ENCODE measurements at regions not wholly inside any gene's neighbourhood (a gene's known extent, or its start where the extent isn't known, plus 50 kb on each side); places are given as distances from the start of the nearest gene placed in this dataset.

DNA sequence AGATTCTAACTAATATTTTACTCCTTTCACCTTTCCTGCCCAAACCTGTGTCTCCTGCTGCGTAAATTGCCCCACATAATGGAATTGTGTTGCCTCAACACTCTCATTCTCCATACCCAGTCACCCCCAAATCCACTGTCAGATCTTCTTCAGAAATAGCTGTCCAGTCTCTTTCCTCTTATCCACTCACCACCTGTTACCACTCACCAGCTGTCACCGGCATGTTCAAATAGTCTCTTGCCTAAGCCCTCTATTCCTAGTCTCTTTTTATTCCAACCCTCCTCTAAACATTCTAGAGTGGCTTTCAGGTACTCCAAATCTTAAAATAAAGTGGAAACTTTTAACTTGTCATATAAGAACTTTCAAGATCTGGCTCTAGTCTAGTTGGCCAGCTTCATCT lies 262.0 kb upstream of the FBXL7 start:
- Histone ChIP-seq H3K4me3 (ENCODE audit: control extremely low read depth in 1 of 5, extremely low read depth in 1 of 5, insufficient read depth in 1 of 5, low read depth in 2 of 5, low read length in 4 of 5) (no peak overlapping the region), H3K27ac (ENCODE audit: low read length in 2 of 2) (no peak overlapping the region), H3K79me2 (ENCODE audit: control insufficient read depth, insufficient read depth, low read length) (no peaks in the 10 kb centered on the region), H3K36me3 (replicated peaks in 1 of 2; ENCODE audit: control extremely low read depth in 1 of 2, control insufficient read depth in 1 of 2, extremely low read depth in 1 of 2, insufficient read depth in 2 of 2, low read length in 1 of 2) (no peaks in the 10 kb centered on the region), H3K9me3 (ENCODE audit: control extremely low read depth in 1 of 3, control insufficient read depth in 2 of 3, insufficient read depth in 1 of 3, low read length in 2 of 3) (peaks cover 0 to 8% (median 0%) of the 10 kb centered on the region in 3 donors), H3K27me3 (replicated peaks in 1 of 4; ENCODE audit: control extremely low read depth in 1 of 4, control insufficient read depth in 3 of 4, insufficient read depth in 4 of 4, low read length in 3 of 4) (no peaks in the 10 kb centered on the region), H3K4me2 (replicated peaks; ENCODE audit: low read depth, low read length, poor library complexity, severe bottlenecking) (no peak overlapping the region), H4K20me1 (ENCODE audit: control insufficient read depth, insufficient read depth, low read length, poor library complexity, severe bottlenecking) (no peaks in the 10 kb centered on the region), H3K4me1 (ENCODE audit: control insufficient read depth in 2 of 2, insufficient read depth in 2 of 2, low read length in 2 of 2) (no peaks in the 10 kb centered on the region), H2AFZ (ENCODE audit: insufficient read depth, low read depth, low read length, poor library complexity, severe bottlenecking) (no peak overlapping the region), H3K9ac (ENCODE audit: low read length) (no peak overlapping the region)
- H3K9me3 Mint-ChIP-seq (ENCODE audit: insufficient read depth): peaks cover 2% of the 10 kb centered on the region
- no peaks in the 10 kb centered on the region for H3K4me1 Mint-ChIP-seq
- TF ChIP-seq, protein P1, sequence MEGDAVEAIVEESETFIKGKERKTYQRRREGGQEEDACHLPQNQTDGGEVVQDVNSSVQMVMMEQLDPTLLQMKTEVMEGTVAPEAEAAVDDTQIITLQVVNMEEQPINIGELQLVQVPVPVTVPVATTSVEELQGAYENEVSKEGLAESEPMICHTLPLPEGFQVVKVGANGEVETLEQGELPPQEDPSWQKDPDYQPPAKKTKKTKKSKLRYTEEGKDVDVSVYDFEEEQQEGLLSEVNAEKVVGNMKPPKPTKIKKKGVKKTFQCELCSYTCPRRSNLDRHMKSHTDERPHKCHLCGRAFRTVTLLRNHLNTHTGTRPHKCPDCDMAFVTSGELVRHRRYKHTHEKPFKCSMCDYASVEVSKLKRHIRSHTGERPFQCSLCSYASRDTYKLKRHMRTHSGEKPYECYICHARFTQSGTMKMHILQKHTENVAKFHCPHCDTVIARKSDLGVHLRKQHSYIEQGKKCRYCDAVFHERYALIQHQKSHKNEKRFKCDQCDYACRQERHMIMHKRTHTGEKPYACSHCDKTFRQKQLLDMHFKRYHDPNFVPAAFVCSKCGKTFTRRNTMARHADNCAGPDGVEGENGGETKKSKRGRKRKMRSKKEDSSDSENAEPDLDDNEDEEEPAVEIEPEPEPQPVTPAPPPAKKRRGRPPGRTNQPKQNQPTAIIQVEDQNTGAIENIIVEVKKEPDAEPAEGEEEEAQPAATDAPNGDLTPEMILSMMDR (IDR thresholded peaks at IDR 0.05): no peak
- no peak for TF ChIP-seq EZH2 (IDR thresholded peaks at IDR 0.05; ENCODE audit: borderline replicate concordance, insufficient read depth, low read depth, low read length, poor library complexity, severe bottlenecking)
- intact Hi-C loops (cut with micrococcal nuclease): no loop called here
- H3K4me3 Mint-ChIP-seq: no peak overlapping the region
- 92% methylated on average over 2 of the region's 2 CpGs for WGBS (ENCODE audit: insufficient coverage)
- no peaks in the 10 kb centered on the region for H3K27me3 Mint-ChIP-seq
- no peak for DNase-seq
- ChIA-PET POLR2A (no interaction called here), CTCF (no interaction called here)
- H3K27ac Mint-ChIP-seq: no peak overlapping the region
- no peak for ATAC-seq (ENCODE audit: low read depth)

DNA sequence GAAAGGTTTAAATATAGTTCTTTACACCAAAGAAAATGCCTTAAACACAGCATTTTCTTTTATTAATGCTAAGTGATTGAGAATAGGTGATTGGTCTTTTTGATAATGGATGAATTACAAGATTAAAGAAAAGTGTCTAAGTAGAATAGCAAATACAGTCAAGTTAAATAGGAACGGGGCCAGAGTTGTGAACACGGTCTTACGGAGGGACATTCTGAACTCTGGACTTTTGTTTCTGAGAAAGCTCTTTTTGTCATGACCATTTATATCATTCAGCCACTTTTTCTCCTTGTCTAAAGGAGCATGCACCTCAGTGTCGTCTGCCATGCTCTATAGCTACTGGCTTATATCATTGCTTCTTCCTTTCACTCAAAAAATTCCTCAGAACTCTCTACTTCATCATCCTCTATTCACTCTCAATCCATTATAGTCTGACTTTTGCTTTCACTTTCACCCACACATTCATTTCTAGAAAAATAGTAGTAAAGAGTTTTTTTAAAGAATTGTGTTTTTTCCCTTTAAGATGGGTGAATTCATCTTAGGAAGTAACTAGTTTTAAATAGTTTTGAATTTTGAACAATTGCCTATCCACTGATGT lies 263.0 kb upstream of the FBXL7 start:
- intact Hi-C loops (cut with micrococcal nuclease): no loop called here
- Histone ChIP-seq H2AFZ (ENCODE audit: insufficient read depth, low read depth, low read length, poor library complexity, severe bottlenecking) (no peak overlapping the region), H3K4me1 (ENCODE audit: control insufficient read depth in 2 of 2, insufficient read depth in 2 of 2, low read length in 2 of 2) (no peaks in the 10 kb centered on the region), H3K4me2 (replicated peaks; ENCODE audit: low read depth, low read length, poor library complexity, severe bottlenecking) (no peak overlapping the region), H3K79me2 (ENCODE audit: control insufficient read depth, insufficient read depth, low read length) (no peaks in the 10 kb centered on the region), H3K27me3 (replicated peaks in 1 of 4; ENCODE audit: control extremely low read depth in 1 of 4, control insufficient read depth in 3 of 4, insufficient read depth in 4 of 4, low read length in 3 of 4) (no peaks in the 10 kb centered on the region), H3K36me3 (replicated peaks in 1 of 2; ENCODE audit: control extremely low read depth in 1 of 2, control insufficient read depth in 1 of 2, extremely low read depth in 1 of 2, insufficient read depth in 2 of 2, low read length in 1 of 2) (no peaks in the 10 kb centered on the region), H3K9ac (ENCODE audit: low read length) (no peak overlapping the region), H3K9me3 (ENCODE audit: control extremely low read depth in 1 of 3, control insufficient read depth in 2 of 3, insufficient read depth in 1 of 3, low read length in 2 of 3) (peaks cover 0 to 8% (median 0%) of the 10 kb centered on the region in 3 donors), H3K4me3 (ENCODE audit: control extremely low read depth in 1 of 5, extremely low read depth in 1 of 5, insufficient read depth in 1 of 5, low read depth in 2 of 5, low read length in 4 of 5) (no peak overlapping the region), H3K27ac (ENCODE audit: low read length in 2 of 2) (no peak overlapping the region), H4K20me1 (ENCODE audit: control insufficient read depth, insufficient read depth, low read length, poor library complexity, severe bottlenecking) (no peaks in the 10 kb centered on the region)
- Mint-ChIP-seq H3K4me1 (no peaks in the 10 kb centered on the region), H3K4me3 (no peak overlapping the region), H3K27ac (no peak overlapping the region), H3K27me3 (no peaks in the 10 kb centered on the region), H3K9me3 (ENCODE audit: insufficient read depth) (peaks cover 2% of the 10 kb centered on the region)
- ATAC-seq (ENCODE audit: low read depth) (no peak), DNase-seq (no peak)
- TF ChIP-seq, protein P1 (IDR thresholded peaks at IDR 0.05): no peak
- no peak for TF ChIP-seq EZH2 (IDR thresholded peaks at IDR 0.05; ENCODE audit: borderline replicate concordance, insufficient read depth, low read depth, low read length, poor library complexity, severe bottlenecking)
- WGBS (ENCODE audit: insufficient coverage): 82% methylated on average over 2 of the region's 4 CpGs
- CTCF ChIA-PET: no interaction called here
- POLR2A ChIA-PET: no interaction called here

All from B cell (primary cell).